ENCODE measurements at regions not wholly inside any gene's neighbourhood (a gene's known extent, or its start where the extent isn't known, plus 50 kb on each side); places are given as distances from the start of the nearest gene placed in this dataset.

DNA sequence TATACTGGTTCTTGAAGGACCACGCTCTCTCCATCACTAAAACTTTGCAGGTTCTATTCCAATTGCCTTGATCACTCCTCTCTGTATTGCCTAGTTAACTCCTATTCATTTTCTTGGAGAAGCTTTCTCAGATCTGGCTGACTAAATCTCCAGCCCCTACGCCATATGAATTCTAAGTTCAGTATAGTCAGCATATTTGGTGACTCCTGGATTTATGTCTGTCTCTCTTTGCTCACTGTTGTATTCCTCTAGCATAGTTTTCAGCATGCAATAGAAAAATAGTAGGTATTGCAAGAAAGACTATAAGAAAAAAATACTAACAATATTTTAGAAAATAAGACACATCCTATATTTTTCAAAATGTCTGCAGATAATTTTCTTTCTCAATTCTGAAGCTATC is 579.7 kb downstream of the CDH11 start:
- no peak overlapping the region for H3K4me3 ChIP-seq (ENCODE audit: low read depth, low read length)
- TF ChIP-seq, protein P1, sequence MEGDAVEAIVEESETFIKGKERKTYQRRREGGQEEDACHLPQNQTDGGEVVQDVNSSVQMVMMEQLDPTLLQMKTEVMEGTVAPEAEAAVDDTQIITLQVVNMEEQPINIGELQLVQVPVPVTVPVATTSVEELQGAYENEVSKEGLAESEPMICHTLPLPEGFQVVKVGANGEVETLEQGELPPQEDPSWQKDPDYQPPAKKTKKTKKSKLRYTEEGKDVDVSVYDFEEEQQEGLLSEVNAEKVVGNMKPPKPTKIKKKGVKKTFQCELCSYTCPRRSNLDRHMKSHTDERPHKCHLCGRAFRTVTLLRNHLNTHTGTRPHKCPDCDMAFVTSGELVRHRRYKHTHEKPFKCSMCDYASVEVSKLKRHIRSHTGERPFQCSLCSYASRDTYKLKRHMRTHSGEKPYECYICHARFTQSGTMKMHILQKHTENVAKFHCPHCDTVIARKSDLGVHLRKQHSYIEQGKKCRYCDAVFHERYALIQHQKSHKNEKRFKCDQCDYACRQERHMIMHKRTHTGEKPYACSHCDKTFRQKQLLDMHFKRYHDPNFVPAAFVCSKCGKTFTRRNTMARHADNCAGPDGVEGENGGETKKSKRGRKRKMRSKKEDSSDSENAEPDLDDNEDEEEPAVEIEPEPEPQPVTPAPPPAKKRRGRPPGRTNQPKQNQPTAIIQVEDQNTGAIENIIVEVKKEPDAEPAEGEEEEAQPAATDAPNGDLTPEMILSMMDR (IDR thresholded peaks at IDR 0.05; ENCODE audit: borderline replicate concordance, insufficient read depth, low read depth, low read length), result no peak

DNA sequence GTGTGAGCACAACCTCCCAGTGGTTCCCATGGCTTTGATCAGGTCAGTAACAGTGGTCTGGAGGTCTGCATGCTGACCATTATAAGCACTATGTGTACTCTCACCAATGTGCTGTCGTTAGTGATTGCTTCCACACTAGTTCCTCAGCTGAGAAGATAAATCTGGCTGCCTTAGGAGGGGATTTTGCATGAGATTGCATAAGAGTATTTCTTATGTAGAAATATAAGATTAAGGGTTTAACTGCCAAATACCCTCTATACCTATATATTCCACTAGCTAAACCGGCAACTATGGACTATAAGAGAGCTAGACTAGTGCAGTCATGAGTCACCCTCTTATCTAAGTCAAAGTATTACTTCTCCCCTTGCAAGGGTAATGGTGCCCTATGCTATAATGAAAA is 580.2 kb downstream of the CDH11 start:
- TF ChIP-seq, protein P1 (IDR thresholded peaks at IDR 0.05; ENCODE audit: borderline replicate concordance, insufficient read depth, low read depth, low read length), result no peak
- H3K4me3 ChIP-seq (ENCODE audit: low read depth, low read length), result no peak overlapping the region

DNA sequence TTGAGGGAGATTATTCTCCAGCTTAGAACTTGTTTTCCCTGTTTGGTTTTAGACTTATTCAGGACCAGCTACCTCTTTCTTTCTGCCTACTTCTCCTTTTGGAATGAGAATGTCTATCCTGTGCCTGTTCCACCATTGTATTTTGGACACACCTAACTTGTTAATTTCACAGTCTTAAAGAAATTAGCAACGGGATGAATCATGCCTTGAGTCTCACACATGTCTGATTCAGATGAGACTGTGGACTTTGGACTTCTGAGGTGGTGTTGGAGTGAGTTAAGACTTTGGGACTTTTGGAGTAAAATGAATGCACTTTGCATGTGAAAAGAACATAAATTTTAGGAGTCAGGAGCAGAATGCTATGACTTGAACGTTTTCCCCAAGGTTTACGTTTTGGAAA is 581.4 kb downstream of the CDH11 start:
- H3K4me3 ChIP-seq (ENCODE audit: low read depth, low read length), result no peak overlapping the region
- TF ChIP-seq, protein P1 (IDR thresholded peaks at IDR 0.05; ENCODE audit: borderline replicate concordance, insufficient read depth, low read depth, low read length), result no peak

DNA sequence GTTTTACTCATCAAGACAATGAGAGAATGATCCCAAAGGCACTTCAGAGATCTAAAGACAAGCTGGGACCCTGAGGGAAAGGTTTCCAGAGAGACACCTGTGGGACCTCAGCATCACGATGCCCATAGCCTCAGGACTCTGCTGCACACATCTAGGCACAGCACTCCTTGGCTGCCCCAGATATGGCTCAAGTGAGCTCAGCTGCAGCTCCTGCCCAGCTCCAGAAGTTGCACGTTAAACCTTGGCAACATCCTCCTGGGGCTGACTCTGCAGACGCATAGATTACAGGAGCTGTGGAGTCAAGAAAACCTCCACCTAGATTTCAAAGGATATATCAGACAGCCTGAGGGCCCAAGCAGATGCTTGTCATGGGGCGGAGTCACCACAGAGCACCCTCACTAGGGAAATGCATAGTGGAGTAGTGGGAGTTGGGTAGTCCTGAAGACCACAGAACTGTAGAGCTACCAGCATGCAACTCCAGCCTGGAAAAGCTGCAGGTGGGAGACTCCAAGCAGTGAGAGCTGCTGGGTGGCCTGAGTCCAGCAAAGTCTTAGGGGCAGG is 582.0 kb downstream of the CDH11 start:
- no peak overlapping the region for H3K4me3 ChIP-seq (ENCODE audit: low read depth, low read length)
- TF ChIP-seq, protein P1 (IDR thresholded peaks at IDR 0.05; ENCODE audit: borderline replicate concordance, insufficient read depth, low read depth, low read length), result no peak

DNA sequence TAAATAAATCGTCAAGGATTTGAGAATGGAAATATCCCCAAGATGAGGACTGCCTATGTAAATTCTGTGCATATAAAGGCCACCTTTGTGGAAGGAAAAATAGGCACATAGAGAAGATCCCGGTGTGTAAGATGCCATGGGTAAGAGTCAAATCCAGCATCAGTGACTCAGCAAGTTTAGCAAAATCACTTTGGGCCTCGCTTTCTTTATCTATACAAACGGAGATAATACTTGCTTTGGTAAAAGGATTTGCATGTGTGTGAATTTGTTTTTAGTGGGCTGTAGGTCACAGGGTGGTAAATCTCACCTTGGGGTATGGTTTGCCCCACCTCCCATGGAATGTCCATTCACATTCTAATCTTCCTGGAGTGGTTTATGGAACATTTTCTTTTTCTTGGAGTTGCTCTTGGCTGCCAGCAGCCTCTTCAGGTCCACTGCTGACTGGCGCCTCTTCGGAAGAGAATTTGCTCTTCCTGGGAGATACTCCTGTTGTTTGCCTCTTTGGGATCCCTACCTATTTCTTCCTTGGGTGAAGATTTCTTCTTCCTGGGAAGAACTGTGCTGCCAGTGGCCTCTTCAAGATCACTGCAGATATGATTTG is 587.6 kb downstream of the CDH11 start:
- TF ChIP-seq, protein P1 (IDR thresholded peaks at IDR 0.05; ENCODE audit: borderline replicate concordance, insufficient read depth, low read depth, low read length), result no peak
- H3K4me3 ChIP-seq (ENCODE audit: low read depth, low read length), result no peak overlapping the region

DNA sequence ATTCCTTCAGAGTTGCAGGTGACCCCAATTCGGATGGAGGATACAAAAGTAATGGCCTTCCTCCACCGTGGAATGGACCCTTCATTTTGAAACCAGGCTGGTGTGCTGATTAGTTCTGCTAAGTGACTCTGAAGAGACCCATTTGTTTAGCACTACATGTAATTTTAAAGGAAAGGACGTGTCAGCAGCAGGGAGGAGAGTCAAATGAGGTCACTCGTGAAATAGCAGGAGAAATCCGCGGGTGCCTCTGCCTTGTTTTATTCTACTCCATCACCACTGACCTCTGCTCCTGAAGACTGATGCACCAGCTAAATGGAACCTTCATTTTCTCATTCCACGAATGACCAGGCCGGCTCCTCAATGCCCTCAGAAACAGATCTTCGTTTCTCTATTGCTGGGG is 589.2 kb downstream of the CDH11 start:
- no peak overlapping the region for H3K4me3 ChIP-seq (ENCODE audit: low read depth, low read length)
- TF ChIP-seq, protein P1 (IDR thresholded peaks at IDR 0.05; ENCODE audit: borderline replicate concordance, insufficient read depth, low read depth, low read length), result no peak

DNA sequence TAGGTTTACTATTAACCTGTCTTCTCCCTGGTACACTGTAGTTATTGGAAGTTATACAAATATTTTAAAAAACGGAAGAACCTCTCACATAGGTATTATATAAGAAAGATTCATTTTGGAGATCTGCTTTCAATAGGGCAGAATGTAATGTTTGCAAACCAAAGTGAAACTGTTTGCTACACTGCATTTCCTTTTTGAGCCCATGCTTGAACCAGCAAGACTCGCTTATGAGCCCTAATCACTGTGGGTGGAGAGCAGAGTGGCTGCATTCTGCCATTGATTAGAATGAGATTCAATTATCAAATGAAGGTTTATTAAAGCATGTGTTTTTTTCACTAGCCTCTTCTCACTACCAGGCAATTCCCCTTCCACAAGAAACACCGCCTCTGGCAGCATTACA is 589.7 kb downstream of the CDH11 start:
- no peak overlapping the region for H3K4me3 ChIP-seq (ENCODE audit: low read depth, low read length)
- TF ChIP-seq, protein P1 (IDR thresholded peaks at IDR 0.05; ENCODE audit: borderline replicate concordance, insufficient read depth, low read depth, low read length), result no peak

All from GM12875 (cell line).